HCT116 (cell line): ENCODE measurements at regions not wholly inside any gene's neighbourhood (a gene's known extent, or its start where the extent isn't known, plus 50 kb on each side); places are given as distances from the start of the nearest gene placed in this dataset.

Source experiments
- EZH2 ChIP-seq: fragments of 200-600 bp; sonication (generic); IDR thresholded peaks from 2 replicates; pipeline ENCODE4 v1.6.1; 2017; ENCODE audit warnings: antibody characterized with exemption, mixed run types
- EZH2phosphoT487 ChIP-seq: fragments of 200-600 bp; IDR thresholded peaks from 2 replicates; pipeline ENCODE4 v1.6.1; 2018; ENCODE audit warnings: antibody characterized with exemption, borderline replicate concordance
- FOSL1 ChIP-seq: IDR thresholded peaks from 2 replicates; pipeline ENCODE4 v1.6.1; 2012; ENCODE audit warnings: low read depth
- JUND ChIP-seq: IDR thresholded peaks from 2 replicates; pipeline ENCODE4 v1.6.1; 2012
- POLR2A ChIP-seq: IDR thresholded peaks from 2 replicates; pipeline ENCODE4 v1.7.0; 2011; ENCODE audit warnings: borderline replicate concordance; ENCODE audit not compliant: insufficient read depth, insufficient read length; ENCODE audit errors: extremely low read depth
- POLR2AphosphoS5 ChIP-seq: IDR thresholded peaks from 2 replicates; pipeline ENCODE4 v1.6.1; 2011; ENCODE audit warnings: mild to moderate bottlenecking, low read depth, low read length, moderate library complexity
- RAD21 ChIP-seq: IDR thresholded peaks from 2 replicates; pipeline ENCODE4 v1.6.1; 2012; ENCODE audit warnings: low read depth, mild to moderate bottlenecking
- ZNF274 ChIP-seq: fragments of 200-500 bp; sonication (Bioruptor generic); IDR thresholded peaks from 2 replicates; pipeline ENCODE4 v1.6.1; 2014; ENCODE audit warnings: mild to moderate bottlenecking, low read depth, low read length, inconsistent platforms
- TF ChIP-seq, protein P1 (sequence below), 3 experiments: fragments of 200-600 bp in 1 of 3; sonication (generic) in 1 of 3; IDR thresholded peaks in 2 of 3; conservative IDR thresholded peaks in 1 of 3; 2 replicates each; pipeline ENCODE4 v1.5.1; 2012 to 2017; ENCODE audit warnings: low read depth in 2 of 3, low read length in 2 of 3, antibody characterized with exemption in 1 of 3, borderline replicate concordance in 1 of 3, control low read depth in 1 of 3, mild to moderate bottlenecking in 1 of 3, mixed read lengths in 1 of 3, mixed run types in 1 of 3, moderate library complexity in 1 of 3; ENCODE audit not compliant: insufficient read depth in 1 of 3

- TF ChIP-seq POLR2A: no peak
- TF ChIP-seq JUND: no peak
- TF ChIP-seq POLR2AphosphoS5: no peak
- TF ChIP-seq, protein P1, sequence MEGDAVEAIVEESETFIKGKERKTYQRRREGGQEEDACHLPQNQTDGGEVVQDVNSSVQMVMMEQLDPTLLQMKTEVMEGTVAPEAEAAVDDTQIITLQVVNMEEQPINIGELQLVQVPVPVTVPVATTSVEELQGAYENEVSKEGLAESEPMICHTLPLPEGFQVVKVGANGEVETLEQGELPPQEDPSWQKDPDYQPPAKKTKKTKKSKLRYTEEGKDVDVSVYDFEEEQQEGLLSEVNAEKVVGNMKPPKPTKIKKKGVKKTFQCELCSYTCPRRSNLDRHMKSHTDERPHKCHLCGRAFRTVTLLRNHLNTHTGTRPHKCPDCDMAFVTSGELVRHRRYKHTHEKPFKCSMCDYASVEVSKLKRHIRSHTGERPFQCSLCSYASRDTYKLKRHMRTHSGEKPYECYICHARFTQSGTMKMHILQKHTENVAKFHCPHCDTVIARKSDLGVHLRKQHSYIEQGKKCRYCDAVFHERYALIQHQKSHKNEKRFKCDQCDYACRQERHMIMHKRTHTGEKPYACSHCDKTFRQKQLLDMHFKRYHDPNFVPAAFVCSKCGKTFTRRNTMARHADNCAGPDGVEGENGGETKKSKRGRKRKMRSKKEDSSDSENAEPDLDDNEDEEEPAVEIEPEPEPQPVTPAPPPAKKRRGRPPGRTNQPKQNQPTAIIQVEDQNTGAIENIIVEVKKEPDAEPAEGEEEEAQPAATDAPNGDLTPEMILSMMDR (IDR thresholded peaks at IDR 0.05 in 2 of 3, conservative IDR thresholded peaks at IDR 0.05 in 1 of 3; ENCODE audit: borderline replicate concordance in 1 of 3, insufficient read depth in 1 of 3, low read depth in 2 of 3, low read length in 2 of 3): no peak
- no peak for TF ChIP-seq RAD21
- TF ChIP-seq ZNF274: no peak
- TF ChIP-seq FOSL1: no peak
- TF ChIP-seq EZH2: no peak
- TF ChIP-seq EZH2phosphoT487: no peak
Measured at GRCh38 chr19:5273782-5274181, 66.8 kb downstream of the PTPRS start.
